Tongue (tissue), 1 donor: ENCODE measurements at regions not wholly inside any gene's neighbourhood (a gene's known extent, or its start where the extent isn't known, plus 50 kb on each side); places are given as distances from the start of the nearest gene placed in this dataset.

Experiments used
- DNase-seq: peaks from one replicate; pipeline ENCODE4 v3.0.0-alpha.2; 2015

DNA sequence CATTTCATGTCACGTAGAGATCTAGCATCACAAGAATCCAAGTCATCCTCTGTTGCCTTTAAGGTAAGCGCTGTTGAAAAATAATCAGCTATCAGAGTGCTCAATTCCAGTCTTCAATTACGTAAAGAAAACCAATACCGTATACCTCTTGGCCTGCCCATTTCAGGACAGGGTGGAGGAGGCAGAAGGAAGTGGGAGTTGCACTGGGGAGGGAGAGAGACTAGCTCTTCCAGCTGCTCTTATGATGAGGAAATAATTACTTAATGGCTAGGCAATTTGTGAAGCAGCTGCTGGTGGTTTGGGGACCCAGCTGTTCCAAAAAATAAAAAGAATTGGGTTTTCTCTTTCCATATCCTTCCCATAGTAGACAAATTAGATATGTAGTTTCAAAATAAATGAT is 365.8 kb upstream of the MCTP2 start:
- DNase-seq: peak; percentile 77

DNA sequence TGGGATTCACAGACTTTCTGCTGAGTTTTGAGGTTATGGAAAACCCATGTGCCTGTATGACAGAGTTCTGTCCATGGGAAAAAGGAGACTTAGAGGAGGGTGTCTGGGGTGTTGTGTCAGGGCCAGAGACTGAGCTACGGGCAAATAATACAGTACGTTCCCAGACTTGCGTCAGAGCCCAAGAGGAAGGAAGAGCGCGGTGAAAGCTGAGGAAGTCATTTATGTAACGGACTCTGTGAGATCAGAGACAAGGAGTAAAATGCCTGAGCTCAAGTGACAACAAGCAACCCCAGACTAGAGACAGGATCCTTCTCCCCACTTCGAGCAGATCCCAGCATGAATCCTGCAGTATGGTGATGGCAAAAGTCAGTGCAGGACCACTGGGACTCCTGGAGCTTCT is 368.6 kb upstream of the MCTP2 start:
- no peak for DNase-seq

DNA sequence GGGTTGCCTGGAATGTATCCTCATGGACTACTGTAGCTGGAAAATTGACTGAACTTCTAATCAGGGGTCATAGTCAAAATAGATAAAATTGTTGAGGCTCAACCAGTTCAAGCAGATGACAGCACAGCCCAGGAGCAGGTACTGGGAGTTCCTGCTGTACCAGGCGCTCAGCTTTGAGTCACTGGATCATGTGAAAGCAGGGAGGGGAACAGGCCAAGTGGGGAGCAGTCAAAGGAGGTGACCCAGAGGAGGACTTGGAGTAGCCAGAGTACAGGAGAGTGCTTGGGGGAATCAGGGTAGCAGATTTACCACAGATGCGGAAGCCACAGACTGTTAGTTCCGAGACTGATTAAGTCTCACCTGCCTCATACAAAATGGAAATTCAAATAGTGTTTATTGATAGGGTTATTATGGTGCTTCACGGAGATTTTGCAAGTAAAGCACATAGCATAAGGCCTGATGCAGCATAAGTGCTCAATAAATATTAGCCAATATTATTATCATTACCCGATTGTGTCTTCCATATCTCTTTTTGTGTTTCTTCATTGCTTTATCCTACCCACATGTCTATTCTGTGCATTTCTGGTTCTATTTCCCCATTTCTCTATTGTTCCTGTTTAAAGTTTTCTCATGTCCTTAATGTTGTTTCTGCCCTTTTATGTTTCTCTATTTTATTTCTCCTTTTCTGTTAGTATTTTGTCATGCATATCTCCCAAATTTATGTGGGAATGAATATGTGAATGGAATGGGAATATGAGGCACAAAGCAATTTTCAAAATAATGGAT is 369.2 kb upstream of the MCTP2 start:
- no peak for DNase-seq

DNA sequence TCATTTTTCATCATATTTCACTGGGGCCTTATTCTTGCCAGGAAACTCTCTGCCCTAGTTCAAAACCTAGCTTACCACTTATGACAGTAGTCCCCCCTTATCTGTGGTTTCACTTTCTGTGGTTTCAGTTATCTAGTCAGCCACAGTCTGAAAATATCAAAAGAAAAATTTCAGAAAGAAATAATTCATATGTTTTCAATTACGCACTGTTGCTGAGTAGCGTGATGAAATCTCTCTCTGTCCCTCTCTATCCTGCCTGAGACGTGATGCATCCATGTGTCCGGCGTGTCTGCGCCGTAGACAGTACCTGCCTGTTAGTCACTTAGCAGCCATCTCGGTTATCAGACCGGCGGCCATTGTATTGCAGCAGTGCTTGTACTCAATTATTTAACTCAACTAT is 369.9 kb upstream of the MCTP2 start:
- no peak for DNase-seq

DNA sequence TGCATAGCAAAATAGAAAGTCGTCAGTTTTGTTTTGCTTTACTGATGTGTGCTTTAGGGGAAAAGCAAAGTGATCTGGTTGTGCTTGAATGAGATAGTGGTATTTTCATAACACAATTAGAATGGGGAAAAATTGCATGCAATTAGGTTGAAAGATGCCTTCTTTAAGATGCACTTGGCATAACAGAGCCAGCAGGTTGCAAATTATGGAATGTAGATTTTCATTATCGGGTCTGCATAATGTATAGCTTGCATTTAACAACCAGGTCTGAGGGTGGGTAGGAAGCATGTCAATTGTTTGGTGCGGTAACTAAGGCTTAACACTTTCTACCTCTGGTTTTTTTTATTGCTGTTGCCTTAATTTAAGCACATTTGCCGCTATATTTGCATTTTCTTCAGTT is 370.7 kb upstream of the MCTP2 start:
- no peak for DNase-seq

DNA sequence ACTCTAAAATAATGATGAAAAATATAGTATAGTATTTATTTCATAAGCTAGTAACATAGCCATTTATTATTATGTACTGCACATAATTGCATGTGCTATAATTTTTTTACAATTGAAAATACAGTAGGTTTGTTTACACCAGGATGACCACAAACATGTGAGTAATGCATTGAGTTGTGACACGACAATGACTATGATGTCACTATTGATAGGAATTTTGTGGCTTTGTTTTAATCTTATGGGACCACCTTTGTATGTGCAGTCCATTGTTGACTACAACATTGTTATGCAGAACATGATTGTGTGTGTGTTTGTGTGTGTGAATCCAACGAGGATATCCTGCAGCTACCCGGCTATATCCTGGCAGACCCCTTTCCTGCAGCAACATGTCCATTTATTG is 372.2 kb upstream of the MCTP2 start:
- DNase-seq: no peak

DNA sequence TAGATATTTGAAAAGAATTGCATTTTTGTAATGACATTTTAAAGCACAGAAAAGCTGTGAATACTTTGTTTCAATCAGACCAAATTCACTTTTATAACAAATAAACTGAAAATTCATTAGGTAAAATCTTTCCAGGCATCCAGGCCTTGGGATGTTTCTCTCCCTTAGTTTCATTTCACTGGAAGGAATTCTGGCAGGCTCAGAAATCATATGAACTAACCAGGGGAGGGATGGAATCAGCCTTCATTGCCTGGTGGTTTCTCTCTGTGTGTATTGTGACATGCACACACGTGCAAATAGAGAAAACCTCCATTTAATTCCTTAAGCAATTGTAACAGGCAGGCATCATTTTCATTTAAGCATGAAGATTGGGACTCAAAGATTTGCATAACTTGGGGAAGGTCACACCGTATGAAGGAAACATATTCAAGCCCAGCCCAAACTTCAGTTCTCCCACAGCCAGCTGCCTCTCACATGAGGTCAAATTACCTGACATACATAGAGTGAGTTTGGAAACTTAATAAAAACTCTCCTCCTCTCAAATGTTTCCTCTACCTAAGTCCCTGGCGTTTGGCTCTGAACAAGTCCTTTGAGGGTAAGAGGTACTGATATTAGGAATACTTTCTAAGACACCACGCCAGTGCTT is 376.1 kb upstream of the MCTP2 start:
- peak; percentile 31 for DNase-seq

DNA sequence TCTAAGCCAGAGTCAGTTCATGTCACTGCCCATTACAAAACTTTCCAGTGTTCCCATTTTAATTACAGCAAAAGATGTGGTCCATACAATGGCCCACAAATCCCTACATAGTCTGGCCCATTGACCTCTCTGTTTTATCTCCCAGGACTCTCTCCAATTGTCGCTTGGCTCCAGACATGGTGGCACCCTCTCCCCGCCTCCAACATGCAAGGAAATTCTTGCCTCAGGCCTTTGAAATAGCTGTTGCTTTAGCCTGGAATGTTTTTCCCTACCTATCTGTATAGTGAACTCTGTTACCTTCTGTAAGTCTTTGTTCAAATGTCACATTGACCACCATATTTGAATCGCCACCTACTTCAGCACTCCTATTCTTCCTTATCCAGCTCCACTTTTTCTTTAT is 377.3 kb upstream of the MCTP2 start:
- no peak for DNase-seq

DNA sequence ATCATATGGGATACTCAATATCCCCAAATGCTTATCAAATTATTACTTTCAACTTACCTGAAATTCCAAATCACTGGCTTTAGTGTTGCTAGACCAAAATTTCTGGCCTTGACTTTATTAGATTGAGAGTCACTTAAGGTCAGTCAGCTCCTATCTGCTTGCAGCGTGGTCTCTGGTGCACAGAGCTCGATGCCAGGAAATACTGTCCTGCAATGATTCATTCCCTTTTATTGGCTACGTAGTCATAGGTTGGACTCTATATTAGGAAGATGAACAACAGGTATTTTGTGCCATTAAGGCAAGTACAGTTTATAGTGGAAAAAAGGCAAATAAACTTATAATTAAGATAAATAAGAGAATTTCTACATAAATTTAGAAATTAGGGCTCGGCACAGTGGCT is 378.6 kb upstream of the MCTP2 start:
- DNase-seq: no peak

DNA sequence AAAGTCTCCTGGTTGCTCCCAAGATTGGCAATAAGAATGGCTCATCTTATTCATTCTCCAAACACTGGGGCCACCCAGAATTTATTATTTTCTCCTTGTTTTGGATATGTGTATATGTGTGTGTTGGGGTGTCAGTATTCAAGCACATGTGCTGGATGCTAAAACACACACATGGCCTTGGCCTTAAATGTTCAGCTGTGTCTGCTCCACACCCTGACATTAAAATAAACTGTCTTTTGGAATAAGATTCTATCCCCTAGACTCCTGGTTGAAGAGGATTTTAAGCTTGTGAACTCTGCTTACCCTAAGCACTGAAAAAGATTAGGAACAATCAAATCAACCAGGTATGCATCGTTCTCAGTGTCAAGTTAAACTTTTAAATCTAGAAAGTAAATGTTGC is 382.9 kb upstream of the MCTP2 start:
- peak; percentile 50 for DNase-seq

DNA sequence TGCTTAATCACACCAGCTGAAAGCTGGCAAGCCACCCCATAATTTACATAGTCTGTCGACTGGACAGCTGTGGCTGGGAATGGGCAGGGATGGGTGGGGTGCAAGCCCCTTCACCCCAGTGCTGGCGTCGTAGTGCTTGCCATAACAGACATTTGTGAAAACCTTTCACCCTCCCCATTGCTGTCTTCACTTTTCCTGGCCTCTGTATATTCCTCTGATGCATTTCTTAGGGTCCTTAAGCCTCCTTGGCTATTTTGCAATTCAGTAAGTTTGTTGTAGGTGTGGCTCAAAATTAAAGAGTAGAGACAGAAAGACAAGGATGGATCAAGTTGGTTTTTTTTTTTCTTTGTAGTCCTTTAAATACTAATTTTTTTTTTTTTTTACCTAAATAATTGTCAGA is 383.3 kb upstream of the MCTP2 start:
- peak; percentile 19 for DNase-seq

DNA sequence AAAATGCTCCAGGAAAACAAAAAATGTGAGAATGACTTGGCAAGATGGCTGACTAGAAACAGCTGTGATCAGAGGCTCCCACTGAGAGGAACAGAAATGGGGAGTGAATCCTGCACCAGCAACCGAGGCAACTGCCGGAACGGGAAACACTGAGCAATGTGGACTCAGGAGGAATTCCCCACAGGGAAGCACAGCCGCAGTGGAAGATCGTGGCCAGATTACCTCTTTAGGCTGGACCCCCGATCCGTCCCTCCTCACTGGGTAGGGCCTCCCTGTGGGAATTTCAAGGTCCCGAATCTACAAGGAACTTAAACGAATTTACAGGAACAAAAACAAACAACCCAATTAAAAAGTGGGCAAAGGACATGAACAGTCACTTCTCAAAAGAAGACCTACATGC is 385.2 kb upstream of the MCTP2 start:
- DNase-seq: no peak

DNA sequence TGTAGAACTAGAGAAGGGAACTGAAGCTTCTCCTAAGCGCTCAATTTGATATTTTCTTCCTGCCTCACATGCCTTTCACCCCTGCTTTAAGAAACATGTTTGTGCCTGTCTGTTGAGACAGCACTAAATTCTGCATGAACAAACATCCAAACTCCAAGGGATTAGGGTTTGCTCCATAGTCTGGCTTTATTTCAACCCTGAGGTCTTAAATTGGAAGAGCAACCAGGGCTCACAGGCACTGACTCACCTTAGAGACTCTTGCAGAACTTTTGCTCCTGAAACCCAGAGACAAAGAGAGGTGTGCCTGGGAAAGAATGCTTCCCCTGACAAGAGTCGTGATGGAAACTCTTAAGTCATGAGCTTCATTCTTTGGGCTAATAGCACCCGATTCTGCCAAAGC is 393.9 kb upstream of the MCTP2 start:
- DNase-seq: no peak

DNA sequence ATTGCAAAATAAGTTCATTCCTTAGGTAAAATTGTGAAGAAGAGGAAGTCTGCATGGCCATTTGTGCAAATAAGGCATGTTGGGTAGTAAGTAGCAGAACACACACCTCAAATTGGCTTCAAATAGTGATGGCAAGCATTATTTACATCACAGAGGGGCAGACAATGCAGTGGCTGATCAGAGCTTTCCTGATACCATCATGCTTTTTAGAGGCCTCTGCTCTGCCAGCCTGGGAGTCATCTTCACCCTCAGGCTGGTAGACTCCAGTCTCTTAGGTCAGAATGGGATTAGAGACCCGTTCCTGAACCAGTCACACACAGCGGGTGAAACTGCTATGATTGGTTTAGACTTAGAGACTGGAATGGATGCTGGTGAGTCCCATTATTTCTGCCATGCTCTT is 396.0 kb upstream of the MCTP2 start:
- no peak for DNase-seq

DNA sequence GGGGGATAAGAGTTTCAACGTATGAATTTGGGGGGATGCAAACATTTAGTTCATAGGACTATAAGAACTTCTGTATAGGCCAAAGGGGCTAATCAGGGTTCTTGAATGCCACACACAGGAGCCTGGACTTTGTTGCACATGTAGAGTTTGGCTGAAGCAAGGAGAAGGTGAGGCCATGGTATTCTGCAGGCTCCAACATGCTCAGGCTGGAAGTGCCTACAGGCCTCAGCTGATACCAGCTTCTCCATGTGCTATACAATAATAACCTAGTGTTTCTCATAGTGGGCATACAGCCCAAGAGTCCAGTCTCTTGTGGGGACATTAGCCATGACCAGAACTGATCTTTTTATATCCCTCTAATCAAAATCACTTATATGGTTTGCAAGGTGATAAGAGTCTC is 399.7 kb upstream of the MCTP2 start:
- DNase-seq: no peak

DNA sequence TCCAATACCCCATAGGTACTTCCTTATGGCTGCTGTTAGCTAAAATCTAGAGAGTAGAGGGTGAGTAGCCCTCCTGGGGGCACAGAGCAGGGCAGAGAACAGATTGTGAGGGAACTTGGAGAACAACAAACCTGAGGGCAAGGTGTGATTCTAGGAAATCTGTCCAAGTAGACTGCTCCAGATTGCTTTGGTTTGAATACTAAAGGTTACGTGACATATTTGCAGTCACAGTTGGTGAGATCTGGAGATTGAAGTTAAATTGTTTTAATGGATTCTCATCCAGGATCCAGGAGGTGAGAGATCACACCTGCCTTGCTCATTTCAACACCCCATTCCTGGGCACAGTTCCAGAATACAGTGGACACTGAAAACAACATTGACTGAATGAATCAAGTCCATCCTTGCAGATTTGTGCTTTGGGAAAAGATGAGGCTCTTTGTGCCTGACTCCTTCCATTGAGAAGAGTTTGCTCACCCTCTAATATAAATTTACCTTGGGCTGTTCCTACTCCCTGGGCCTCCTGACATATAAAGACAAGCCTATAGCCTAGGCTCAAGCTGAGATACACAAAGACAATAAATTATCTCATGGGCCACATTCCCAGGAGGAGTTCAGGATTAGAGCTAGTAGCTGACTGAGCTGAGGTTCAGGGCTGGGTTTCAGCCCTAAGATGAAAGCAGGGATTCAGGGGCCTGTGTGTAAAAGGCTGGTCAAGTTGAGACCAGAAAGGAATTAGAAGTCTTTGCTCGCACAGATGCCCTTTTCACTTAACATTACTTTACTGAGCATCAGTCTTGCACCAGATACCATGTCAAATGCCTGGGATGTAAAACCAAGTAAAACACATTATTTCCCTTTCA is 400.9 kb upstream of the MCTP2 start:
- peak; percentile 37 for DNase-seq

DNA sequence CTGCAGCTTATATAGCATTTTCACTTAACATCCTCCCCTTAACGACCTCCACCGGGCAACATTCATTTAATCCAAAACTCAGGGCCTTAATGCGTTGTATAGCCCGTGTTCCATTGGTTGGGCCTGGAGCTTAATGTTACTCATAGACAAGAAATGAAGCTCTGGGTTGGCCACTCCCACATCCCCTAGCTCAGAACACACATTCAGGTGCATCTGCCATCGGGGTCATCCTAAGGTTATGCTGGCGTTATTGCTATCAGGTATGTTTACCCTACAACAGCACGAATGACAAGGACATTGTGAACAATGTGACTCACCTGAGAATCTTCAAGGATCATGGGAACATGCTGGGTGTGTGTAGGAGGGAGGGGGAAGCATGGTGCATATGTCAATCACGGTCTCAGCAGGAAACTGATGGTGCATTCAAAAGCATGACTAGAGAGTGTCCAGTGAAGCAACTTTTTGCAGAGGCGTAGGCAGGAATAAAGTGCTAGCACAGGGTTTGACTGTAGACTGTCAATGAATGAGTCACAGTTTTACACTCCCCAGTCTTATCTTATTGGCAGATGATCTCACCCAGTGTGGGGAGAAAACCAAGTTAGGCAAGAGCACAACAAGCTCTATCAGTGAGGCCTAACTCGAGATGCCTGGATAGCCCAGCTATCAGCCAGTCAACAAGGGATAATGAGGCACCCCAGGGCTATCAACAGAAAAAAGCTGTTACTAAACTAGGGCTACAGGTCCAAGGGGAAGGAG is 402.1 kb upstream of the MCTP2 start:
- no peak for DNase-seq

DNA sequence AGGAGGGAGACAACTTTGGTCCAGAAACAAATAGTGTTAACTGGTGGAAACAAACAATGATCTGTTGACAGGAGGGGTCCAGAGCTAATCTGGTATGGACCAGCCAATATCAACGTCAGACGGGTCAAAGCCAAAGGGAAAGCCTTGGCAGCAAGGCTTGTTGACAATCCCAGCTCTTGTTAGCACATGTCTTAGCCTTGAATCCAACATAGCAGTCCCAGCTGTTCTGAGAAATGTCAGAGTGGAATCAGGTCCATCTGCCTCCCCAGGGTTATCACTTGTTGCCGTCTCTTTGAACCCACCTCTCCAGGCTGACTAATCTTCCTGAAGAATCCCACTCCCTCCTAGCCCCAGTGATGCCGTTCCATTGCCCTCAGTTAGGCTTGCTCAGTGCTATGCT is 404.6 kb upstream of the MCTP2 start:
- peak; percentile 80 for DNase-seq

DNA sequence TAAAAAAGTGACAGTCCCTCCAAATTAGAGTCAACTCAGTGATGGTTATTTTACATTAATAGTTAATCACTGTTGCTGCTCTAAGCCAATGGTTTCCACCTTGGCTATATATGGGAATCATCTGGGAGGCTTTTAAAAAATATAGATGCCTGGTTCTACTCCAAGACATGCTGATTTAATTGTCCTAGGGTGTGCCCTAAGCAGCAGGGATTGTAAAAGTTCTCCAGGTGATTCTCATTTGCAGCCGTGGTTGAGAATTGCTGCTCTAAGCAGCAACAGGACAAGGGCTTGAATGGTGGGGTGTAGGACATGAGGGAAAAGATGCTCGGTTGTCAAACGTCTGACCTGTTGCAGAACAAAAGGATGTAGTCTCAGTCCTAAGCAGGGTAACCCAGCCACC is 405.1 kb upstream of the MCTP2 start:
- DNase-seq: peak; percentile 56

DNA sequence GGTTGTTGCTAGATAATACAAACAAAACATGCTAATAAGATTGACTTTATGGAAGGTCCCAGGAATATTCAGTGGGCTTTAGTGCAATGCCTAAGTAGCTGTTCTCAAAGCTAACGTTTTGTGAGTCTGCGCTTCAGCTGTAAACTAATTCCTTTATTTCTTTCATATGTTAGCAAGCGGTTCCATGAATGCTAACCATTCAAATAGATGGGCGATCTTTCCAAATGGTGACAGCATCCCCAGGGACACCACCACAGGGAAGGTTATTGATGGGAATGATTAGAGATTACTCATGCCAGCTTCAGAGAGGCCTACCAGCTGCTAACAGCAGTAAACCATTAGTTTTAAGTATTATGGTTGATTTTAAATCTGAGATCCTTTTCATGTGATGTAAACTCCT is 405.7 kb upstream of the MCTP2 start:
- DNase-seq: peak; percentile 37

DNA sequence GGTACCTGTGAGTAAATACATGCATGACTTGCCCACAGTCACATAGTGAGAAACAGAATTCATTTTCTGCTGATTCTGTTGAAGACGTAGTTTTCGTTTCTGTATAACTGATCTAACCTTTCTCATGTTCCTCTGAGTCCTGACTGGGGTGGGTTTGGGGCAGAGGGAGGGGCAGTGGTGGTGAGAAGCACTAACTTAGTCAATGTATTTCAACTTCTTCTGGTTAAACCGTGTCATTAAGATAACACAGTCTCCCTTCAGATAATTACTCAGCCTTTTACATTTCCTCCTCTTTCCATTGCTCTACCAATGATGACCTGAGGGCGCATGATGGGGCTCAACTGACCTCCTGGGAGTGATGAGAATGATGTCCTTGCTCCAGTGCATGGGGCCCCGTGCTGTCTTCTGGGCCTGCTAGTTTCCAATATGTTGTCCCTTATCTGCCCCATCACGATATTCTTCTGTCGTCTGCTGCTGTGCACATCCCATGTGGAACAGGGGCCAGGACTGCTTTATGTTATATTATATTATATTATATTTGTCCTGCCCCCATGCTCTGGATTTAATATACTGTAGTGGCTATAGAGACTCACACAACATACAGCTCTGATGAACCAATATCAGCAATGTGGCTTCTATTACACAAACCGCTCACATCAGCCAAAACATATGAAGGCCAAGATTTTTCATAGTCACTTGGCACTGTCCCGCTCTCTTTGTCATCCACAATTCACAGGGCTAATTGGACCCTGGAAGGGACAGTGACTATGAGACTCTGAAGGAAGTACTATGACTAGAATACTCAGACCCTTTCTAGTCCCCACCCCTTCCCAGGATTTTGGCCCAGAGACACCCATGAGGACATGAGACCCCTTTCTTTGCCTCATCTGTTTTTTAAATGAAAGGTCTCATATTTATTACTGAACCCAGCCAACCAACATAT is 407.1 kb upstream of the MCTP2 start:
- DNase-seq: peak; percentile 46
